GM23338 (cell line): ENCODE measurements at regions not wholly inside any gene's neighbourhood (a gene's known extent, or its start where the extent isn't known, plus 50 kb on each side); places are given as distances from the start of the nearest gene placed in this dataset.

Source experiments
- ATAC-seq: fragments of 200-7000 bp; cut with Tn5 transposase; 3 replicates; pipeline ENCODE4 v1.9.1; 2020
- DNase-seq: peaks from one replicate; pipeline ENCODE4 v3.0.0-alpha.2; 2015; ENCODE audit warnings: low spot score
- H2AFZ ChIP-seq: fragments of 200-600 bp; sonication (generic); 2 replicates; pipeline ENCODE4 v1.8.0; 2016; ENCODE audit warnings: antibody characterized with exemption, mild to moderate bottlenecking, moderate library complexity
- H3F3A ChIP-seq: fragments of 200-600 bp; sonication (generic); replicated peaks from 2 replicates; pipeline ENCODE4 v1.8.0; 2017; ENCODE audit warnings: antibody characterized with exemption, mixed run types, low read depth
- H3K27ac ChIP-seq: fragments of 200-600 bp; sonication (generic); 2 replicates; pipeline ENCODE4 v1.6.1; 2016; ENCODE audit warnings: low read depth
- H3K27me3 ChIP-seq: fragments of 200-600 bp; sonication (generic); 2 replicates; pipeline ENCODE4 v1.8.0; 2016; ENCODE audit warnings: mild to moderate bottlenecking, mixed run types, moderate library complexity; ENCODE audit not compliant: insufficient read depth
- H3K36me3 ChIP-seq: fragments of 200-600 bp; sonication (generic); 2 replicates; pipeline ENCODE4 v1.8.0; 2016; ENCODE audit warnings: mild to moderate bottlenecking; ENCODE audit not compliant: insufficient read depth
- H3K4me1 ChIP-seq: fragments of 200-600 bp; sonication (generic); 2 replicates; pipeline ENCODE4 v1.8.0; 2016; ENCODE audit warnings: mild to moderate bottlenecking, moderate library complexity; ENCODE audit not compliant: insufficient read depth
- H3K4me2 ChIP-seq: fragments of 200-600 bp; sonication (generic); 2 replicates; pipeline ENCODE4 v1.7.1; 2017; ENCODE audit warnings: mixed run types
- H3K4me3 ChIP-seq: fragments of 200-600 bp; sonication (generic); 2 replicates; pipeline ENCODE4 v1.6.1; 2016; ENCODE audit warnings: mixed run types
- H3K79me2 ChIP-seq: fragments of 200-600 bp; sonication (generic); replicated peaks from 2 replicates; pipeline ENCODE4 v1.8.0; 2017; ENCODE audit warnings: mild to moderate bottlenecking; ENCODE audit not compliant: insufficient read depth
- H3K9me2 ChIP-seq: fragments of 200-600 bp; sonication (generic); 2 replicates; pipeline ENCODE4 v1.8.0; 2017; ENCODE audit not compliant: insufficient read depth
- H4K20me1 ChIP-seq: fragments of 200-600 bp; sonication (generic); replicated peaks from 2 replicates; pipeline ENCODE4 v1.8.0; 2017; ENCODE audit warnings: mild to moderate bottlenecking; ENCODE audit not compliant: insufficient read depth
- H3K27ac Mint-ChIP-seq: 2 replicates; pipeline ENCODE4 v1.8.0; 2020; ENCODE audit warnings: inconsistent platforms, mild to moderate bottlenecking, moderate library complexity, mixed read lengths
- H3K27me3 Mint-ChIP-seq: 3 replicates; pipeline ENCODE4 v1.8.0; 2022; ENCODE audit warnings: low read depth, mild to moderate bottlenecking, moderate library complexity, mixed read lengths, inconsistent platforms; ENCODE audit not compliant: insufficient read depth, poor library complexity
- H3K36me3 Mint-ChIP-seq: 3 replicates; pipeline ENCODE4 v1.8.0; 2021; ENCODE audit warnings: low read depth, mild to moderate bottlenecking, inconsistent platforms, moderate library complexity, mixed read lengths
- H3K4me1 Mint-ChIP-seq: 3 replicates; pipeline ENCODE4 v1.8.0; 2020; ENCODE audit warnings: mild to moderate bottlenecking, inconsistent platforms, mixed read lengths
- H3K4me3 Mint-ChIP-seq: 3 replicates; pipeline ENCODE4 v1.8.0; 2021; ENCODE audit warnings: moderate library complexity, mild to moderate bottlenecking, inconsistent platforms, mixed read lengths
- H3K9me3 Mint-ChIP-seq: 3 replicates; pipeline ENCODE4 v1.8.0; 2020; ENCODE audit warnings: moderate library complexity, mild to moderate bottlenecking, inconsistent platforms, mixed read lengths
- CREB1 ChIP-seq: fragments of 250-450 bp; sonication (Bioruptor Pico); IDR thresholded peaks from 2 replicates; pipeline ENCODE4 v1.5.0; 2020; ENCODE audit warnings: low read depth, mild to moderate bottlenecking, moderate library complexity
- EZH2 ChIP-seq: fragments of 200-600 bp; sonication (generic); IDR thresholded peaks from one replicate; pipeline ENCODE4 v1.8.0; 2017; ENCODE audit warnings: antibody characterized with exemption, mild to moderate bottlenecking, low read depth; ENCODE audit not compliant: unreplicated experiment
- EZH2phosphoT487 ChIP-seq: fragments of 200-600 bp; sonication (generic); IDR thresholded peaks from one replicate; pipeline ENCODE4 v1.8.1; 2018; ENCODE audit warnings: antibody characterized with exemption; ENCODE audit not compliant: unreplicated experiment
- JUNB ChIP-seq: IDR thresholded peaks from one replicate; pipeline ENCODE4 v1.6.1; 2016; ENCODE audit warnings: antibody characterized with exemption; ENCODE audit not compliant: unreplicated experiment
- POLR2AphosphoS5 ChIP-seq: IDR thresholded peaks from 2 replicates; pipeline ENCODE4 v1.6.1; 2016; ENCODE audit warnings: antibody characterized with exemption, low read depth
- ZNF114 ChIP-seq: fragments of 250-450 bp; sonication (Bioruptor Pico); IDR thresholded peaks from 2 replicates; pipeline ENCODE4 v1.5.0; 2020; ENCODE audit warnings: mild to moderate bottlenecking, moderate library complexity
- TF ChIP-seq, protein P1 (sequence below), 2 experiments: fragments of 200-600 bp in 1 of 2; sonication (generic) in 1 of 2; conservative IDR thresholded peaks; 2 replicates each; pipeline versions ENCODE4 v1.5.1 to v1.6.1; 2016 to 2017; ENCODE audit warnings: antibody characterized with exemption in 2 of 2, low read depth in 2 of 2, mild to moderate bottlenecking in 2 of 2, moderate library complexity in 1 of 2
- TF ChIP-seq, protein P2 (sequence below): fragments of 250-450 bp; sonication (Bioruptor Pico); IDR thresholded peaks from 2 replicates; pipeline ENCODE4 v1.5.0; 2020; ENCODE audit warnings: mild to moderate bottlenecking, moderate library complexity
- TF ChIP-seq, protein P3 (sequence below): IDR thresholded peaks from one replicate; pipeline ENCODE4 v1.6.1; 2018; ENCODE audit warnings: antibody characterized with exemption; ENCODE audit not compliant: unreplicated experiment
- TF ChIP-seq, protein P4 (sequence below): IDR thresholded peaks from 2 replicates; pipeline ENCODE4 v1.6.1; 2016; ENCODE audit warnings: antibody characterized with exemption

GRCh38 chr9:79952401-79952800 is 380.6 kb downstream of the TLE4 start:
- Mint-ChIP-seq H3K36me3 (peaks cover 9% of the 10 kb centered on the region), H3K4me3 (no peak overlapping the region), H3K27me3 (no peaks in the 10 kb centered on the region), H3K27ac (no peak overlapping the region), H3K4me1 (no peaks in the 10 kb centered on the region), H3K9me3 (peaks cover 9% of the 10 kb centered on the region)
- Histone ChIP-seq H3K27me3 (no peaks in the 10 kb centered on the region), H3K27ac (no peak overlapping the region), H2AFZ (no peak overlapping the region), H3K4me3 (no peak overlapping the region), H3K36me3 (no peaks in the 10 kb centered on the region), H3K79me2 (no peaks in the 10 kb centered on the region), H3F3A (no peaks in the 10 kb centered on the region), H3K4me1 (no peaks in the 10 kb centered on the region), H4K20me1 (no peaks in the 10 kb centered on the region), H3K9me2 (no peaks in the 10 kb centered on the region; the same call in 1 of the 2 replicates), H3K4me2 (no peak overlapping the region)
- ATAC-seq (no peak), DNase-seq (no peak)
- TF ChIP-seq ZNF114: no peak
- TF ChIP-seq EZH2: no peak
- no peak for TF ChIP-seq POLR2AphosphoS5
- TF ChIP-seq, protein P1, sequence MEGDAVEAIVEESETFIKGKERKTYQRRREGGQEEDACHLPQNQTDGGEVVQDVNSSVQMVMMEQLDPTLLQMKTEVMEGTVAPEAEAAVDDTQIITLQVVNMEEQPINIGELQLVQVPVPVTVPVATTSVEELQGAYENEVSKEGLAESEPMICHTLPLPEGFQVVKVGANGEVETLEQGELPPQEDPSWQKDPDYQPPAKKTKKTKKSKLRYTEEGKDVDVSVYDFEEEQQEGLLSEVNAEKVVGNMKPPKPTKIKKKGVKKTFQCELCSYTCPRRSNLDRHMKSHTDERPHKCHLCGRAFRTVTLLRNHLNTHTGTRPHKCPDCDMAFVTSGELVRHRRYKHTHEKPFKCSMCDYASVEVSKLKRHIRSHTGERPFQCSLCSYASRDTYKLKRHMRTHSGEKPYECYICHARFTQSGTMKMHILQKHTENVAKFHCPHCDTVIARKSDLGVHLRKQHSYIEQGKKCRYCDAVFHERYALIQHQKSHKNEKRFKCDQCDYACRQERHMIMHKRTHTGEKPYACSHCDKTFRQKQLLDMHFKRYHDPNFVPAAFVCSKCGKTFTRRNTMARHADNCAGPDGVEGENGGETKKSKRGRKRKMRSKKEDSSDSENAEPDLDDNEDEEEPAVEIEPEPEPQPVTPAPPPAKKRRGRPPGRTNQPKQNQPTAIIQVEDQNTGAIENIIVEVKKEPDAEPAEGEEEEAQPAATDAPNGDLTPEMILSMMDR (conservative IDR thresholded peaks at IDR 0.05; ENCODE audit: low read depth in 2 of 2): no peak
- no peak for TF ChIP-seq CREB1 (CRISPR knock-in tag)
- TF ChIP-seq, protein P2, sequence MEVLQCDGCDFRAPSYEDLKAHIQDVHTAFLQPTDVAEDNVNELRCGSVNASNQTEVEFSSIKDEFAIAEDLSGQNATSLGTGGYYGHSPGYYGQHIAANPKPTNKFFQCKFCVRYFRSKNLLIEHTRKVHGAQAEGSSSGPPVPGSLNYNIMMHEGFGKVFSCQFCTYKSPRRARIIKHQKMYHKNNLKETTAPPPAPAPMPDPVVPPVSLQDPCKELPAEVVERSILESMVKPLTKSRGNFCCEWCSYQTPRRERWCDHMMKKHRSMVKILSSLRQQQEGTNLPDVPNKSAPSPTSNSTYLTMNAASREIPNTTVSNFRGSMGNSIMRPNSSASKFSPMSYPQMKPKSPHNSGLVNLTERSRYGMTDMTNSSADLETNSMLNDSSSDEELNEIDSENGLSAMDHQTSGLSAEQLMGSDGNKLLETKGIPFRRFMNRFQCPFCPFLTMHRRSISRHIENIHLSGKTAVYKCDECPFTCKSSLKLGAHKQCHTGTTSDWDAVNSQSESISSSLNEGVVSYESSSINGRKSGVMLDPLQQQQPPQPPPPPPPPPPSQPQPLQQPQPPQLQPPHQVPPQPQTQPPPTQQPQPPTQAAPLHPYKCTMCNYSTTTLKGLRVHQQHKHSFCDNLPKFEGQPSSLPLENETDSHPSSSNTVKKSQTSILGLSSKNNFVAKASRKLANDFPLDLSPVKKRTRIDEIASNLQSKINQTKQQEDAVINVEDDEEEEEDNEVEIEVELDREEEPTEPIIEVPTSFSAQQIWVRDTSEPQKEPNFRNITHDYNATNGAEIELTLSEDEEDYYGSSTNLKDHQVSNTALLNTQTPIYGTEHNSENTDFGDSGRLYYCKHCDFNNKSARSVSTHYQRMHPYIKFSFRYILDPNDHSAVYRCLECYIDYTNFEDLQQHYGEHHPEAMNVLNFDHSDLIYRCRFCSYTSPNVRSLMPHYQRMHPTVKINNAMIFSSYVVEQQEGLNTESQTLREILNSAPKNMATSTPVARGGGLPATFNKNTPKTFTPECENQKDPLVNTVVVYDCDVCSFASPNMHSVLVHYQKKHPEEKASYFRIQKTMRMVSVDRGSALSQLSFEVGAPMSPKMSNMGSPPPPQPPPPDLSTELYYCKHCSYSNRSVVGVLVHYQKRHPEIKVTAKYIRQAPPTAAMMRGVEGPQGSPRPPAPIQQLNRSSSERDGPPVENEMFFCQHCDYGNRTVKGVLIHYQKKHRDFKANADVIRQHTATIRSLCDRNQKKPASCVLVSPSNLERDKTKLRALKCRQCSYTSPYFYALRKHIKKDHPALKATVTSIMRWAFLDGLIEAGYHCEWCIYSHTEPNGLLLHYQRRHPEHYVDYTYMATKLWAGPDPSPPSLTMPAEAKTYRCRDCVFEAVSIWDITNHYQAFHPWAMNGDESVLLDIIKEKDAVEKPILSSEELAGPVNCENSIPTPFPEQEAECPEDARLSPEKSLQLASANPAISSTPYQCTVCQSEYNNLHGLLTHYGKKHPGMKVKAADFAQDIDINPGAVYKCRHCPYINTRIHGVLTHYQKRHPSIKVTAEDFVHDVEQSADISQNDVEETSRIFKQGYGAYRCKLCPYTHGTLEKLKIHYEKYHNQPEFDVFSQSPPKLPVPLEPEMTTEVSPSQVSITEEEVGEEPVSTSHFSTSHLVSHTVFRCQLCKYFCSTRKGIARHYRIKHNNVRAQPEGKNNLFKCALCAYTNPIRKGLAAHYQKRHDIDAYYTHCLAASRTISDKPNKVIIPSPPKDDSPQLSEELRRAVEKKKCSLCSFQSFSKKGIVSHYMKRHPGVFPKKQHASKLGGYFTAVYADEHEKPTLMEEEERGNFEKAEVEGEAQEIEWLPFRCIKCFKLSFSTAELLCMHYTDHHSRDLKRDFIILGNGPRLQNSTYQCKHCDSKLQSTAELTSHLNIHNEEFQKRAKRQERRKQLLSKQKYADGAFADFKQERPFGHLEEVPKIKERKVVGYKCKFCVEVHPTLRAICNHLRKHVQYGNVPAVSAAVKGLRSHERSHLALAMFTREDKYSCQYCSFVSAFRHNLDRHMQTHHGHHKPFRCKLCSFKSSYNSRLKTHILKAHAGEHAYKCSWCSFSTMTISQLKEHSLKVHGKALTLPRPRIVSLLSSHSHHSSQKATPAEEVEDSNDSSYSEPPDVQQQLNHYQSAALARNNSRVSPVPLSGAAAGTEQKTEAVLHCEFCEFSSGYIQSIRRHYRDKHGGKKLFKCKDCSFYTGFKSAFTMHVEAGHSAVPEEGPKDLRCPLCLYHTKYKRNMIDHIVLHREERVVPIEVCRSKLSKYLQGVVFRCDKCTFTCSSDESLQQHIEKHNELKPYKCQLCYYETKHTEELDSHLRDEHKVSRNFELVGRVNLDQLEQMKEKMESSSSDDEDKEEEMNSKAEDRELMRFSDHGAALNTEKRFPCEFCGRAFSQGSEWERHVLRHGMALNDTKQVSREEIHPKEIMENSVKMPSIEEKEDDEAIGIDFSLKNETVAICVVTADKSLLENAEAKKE (CRISPR knock-in tag): no peak
- TF ChIP-seq JUNB: no peak
- TF ChIP-seq, protein P3, sequence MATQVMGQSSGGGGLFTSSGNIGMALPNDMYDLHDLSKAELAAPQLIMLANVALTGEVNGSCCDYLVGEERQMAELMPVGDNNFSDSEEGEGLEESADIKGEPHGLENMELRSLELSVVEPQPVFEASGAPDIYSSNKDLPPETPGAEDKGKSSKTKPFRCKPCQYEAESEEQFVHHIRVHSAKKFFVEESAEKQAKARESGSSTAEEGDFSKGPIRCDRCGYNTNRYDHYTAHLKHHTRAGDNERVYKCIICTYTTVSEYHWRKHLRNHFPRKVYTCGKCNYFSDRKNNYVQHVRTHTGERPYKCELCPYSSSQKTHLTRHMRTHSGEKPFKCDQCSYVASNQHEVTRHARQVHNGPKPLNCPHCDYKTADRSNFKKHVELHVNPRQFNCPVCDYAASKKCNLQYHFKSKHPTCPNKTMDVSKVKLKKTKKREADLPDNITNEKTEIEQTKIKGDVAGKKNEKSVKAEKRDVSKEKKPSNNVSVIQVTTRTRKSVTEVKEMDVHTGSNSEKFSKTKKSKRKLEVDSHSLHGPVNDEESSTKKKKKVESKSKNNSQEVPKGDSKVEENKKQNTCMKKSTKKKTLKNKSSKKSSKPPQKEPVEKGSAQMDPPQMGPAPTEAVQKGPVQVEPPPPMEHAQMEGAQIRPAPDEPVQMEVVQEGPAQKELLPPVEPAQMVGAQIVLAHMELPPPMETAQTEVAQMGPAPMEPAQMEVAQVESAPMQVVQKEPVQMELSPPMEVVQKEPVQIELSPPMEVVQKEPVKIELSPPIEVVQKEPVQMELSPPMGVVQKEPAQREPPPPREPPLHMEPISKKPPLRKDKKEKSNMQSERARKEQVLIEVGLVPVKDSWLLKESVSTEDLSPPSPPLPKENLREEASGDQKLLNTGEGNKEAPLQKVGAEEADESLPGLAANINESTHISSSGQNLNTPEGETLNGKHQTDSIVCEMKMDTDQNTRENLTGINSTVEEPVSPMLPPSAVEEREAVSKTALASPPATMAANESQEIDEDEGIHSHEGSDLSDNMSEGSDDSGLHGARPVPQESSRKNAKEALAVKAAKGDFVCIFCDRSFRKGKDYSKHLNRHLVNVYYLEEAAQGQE: no peak
- TF ChIP-seq, protein P4, sequence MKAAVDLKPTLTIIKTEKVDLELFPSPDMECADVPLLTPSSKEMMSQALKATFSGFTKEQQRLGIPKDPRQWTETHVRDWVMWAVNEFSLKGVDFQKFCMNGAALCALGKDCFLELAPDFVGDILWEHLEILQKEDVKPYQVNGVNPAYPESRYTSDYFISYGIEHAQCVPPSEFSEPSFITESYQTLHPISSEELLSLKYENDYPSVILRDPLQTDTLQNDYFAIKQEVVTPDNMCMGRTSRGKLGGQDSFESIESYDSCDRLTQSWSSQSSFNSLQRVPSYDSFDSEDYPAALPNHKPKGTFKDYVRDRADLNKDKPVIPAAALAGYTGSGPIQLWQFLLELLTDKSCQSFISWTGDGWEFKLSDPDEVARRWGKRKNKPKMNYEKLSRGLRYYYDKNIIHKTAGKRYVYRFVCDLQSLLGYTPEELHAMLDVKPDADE: no peak
- no peak for TF ChIP-seq EZH2phosphoT487
